Effector memory CD8-positive, alpha-beta T cell (primary cell): ENCODE measurements at regions not wholly inside any gene's neighbourhood (a gene's known extent, or its start where the extent isn't known, plus 50 kb on each side); places are given as distances from the start of the nearest gene placed in this dataset.

Experiments used
- ATAC-seq: fragments of 150-1000 bp; cut with Tn5 transposase; replicated peaks from 2 replicates; pipeline ENCODE4 v1.10.0; 2021; ENCODE audit warnings: mild to moderate bottlenecking, moderate library complexity
- DNase-seq, 3 experiments: peaks; one replicate each; pipeline ENCODE4 v3.0.0; 2021
- H3K27ac Mint-ChIP-seq, 2 donors: one replicate each; pipeline ENCODE4 v1.8.0; 2022; ENCODE audit warnings: mild to moderate bottlenecking in 2 of 2, mixed read lengths in 2 of 2, moderate library complexity in 2 of 2
- H3K27me3 Mint-ChIP-seq, 2 donors: one replicate each; pipeline ENCODE4 v1.8.0; 2022; ENCODE audit warnings: mixed read lengths in 2 of 2
- H3K36me3 Mint-ChIP-seq: one replicate; pipeline ENCODE4 v1.8.0; 2022; ENCODE audit warnings: mild to moderate bottlenecking, moderate library complexity, mixed read lengths; ENCODE audit not compliant: insufficient read depth
- H3K4me1 Mint-ChIP-seq, 2 donors: one replicate each; pipeline ENCODE4 v1.8.0; 2022; ENCODE audit warnings: low read depth in 2 of 2, mixed read lengths in 2 of 2
- H3K4me3 Mint-ChIP-seq, 2 donors: one replicate each; pipeline ENCODE4 v1.8.0; 2022; ENCODE audit warnings: mild to moderate bottlenecking in 2 of 2, mixed read lengths in 2 of 2, moderate library complexity in 2 of 2
- H3K9me3 Mint-ChIP-seq, 2 donors: one replicate each; pipeline ENCODE4 v1.8.0; 2022; ENCODE audit warnings: mixed read lengths in 2 of 2

GRCh38 chr2:196448407-196449079, 191.0 kb upstream of the CCDC150 start:
- Mint-ChIP-seq H3K27ac (no peak overlapping the region), H3K27me3 (peaks cover 11 to 34% of the 10 kb centered on the region in 2 donors), H3K4me1 (no peaks in the 10 kb centered on the region), H3K36me3 (no peaks in the 10 kb centered on the region), H3K4me3 (no peak overlapping the region), H3K9me3 (no peaks in the 10 kb centered on the region)
- DNase-seq (no peak), ATAC-seq (no peak)

GRCh38 chr2:196449083-196449482, 190.4 kb upstream of the CCDC150 start:
- Mint-ChIP-seq H3K27ac (no peak overlapping the region), H3K4me1 (no peaks in the 10 kb centered on the region), H3K27me3 (peaks cover 11 to 39% of the 10 kb centered on the region in 2 donors), H3K4me3 (no peak overlapping the region), H3K36me3 (no peaks in the 10 kb centered on the region), H3K9me3 (no peaks in the 10 kb centered on the region)
- no peak for DNase-seq
- no peak for ATAC-seq

- H3K27me3 Mint-ChIP-seq, result peaks cover 31 to 50% of the 10 kb centered on the region in 2 donors
- ATAC-seq, result no peak
- H3K9me3 Mint-ChIP-seq, result no peaks in the 10 kb centered on the region
- H3K27ac Mint-ChIP-seq, result no peak overlapping the region
- no peak for DNase-seq
- no peaks in the 10 kb centered on the region for H3K36me3 Mint-ChIP-seq
- H3K4me3 Mint-ChIP-seq, result no peak overlapping the region
- no peaks in the 10 kb centered on the region for H3K4me1 Mint-ChIP-seq
Observed at GRCh38 chr2:196452758-196453157, 186.8 kb upstream of the CCDC150 start.

GRCh38 chr2:196453613-196454047, 185.9 kb upstream of the CCDC150 start:
- Mint-ChIP-seq H3K9me3 (no peaks in the 10 kb centered on the region), H3K4me1 (no peaks in the 10 kb centered on the region), H3K4me3 (no peak overlapping the region), H3K27me3 (peaks cover 39 to 50% of the 10 kb centered on the region in 2 donors), H3K27ac (no peak overlapping the region), H3K36me3 (no peaks in the 10 kb centered on the region)
- ATAC-seq (peak; percentile 49), DNase-seq (peak; percentile 4 to 18 (median 13))

GRCh38 chr2:196454492-196454891, 185.0 kb upstream of the CCDC150 start:
- Mint-ChIP-seq H3K36me3 (no peaks in the 10 kb centered on the region), H3K4me1 (peaks cover 2 to 7% of the 10 kb centered on the region in 2 donors), H3K27me3 (peaks cover 43 to 53% of the 10 kb centered on the region in 2 donors), H3K27ac (no peak overlapping the region), H3K9me3 (no peaks in the 10 kb centered on the region), H3K4me3 (no peak overlapping the region)
- ATAC-seq (no peak), DNase-seq (no peak)

GRCh38 chr2:196459539-196459938, 180.0 kb upstream of the CCDC150 start:
- Mint-ChIP-seq H3K9me3 (no peaks in the 10 kb centered on the region), H3K4me3 (peak overlapping the region in 1 of 2 donors; percentile 7), H3K27me3 (peaks cover 67 to 69% of the 10 kb centered on the region in 2 donors), H3K36me3 (no peaks in the 10 kb centered on the region), H3K4me1 (peaks cover 7 to 12% of the 10 kb centered on the region in 2 donors), H3K27ac (peak overlapping the region; percentile 8 to 24)
- ATAC-seq (peak; percentile 14), DNase-seq (no peak)

GRCh38 chr2:196463706-196464105, 175.8 kb upstream of the CCDC150 start:
- Mint-ChIP-seq H3K4me1 (peaks cover 7 to 12% of the 10 kb centered on the region in 2 donors), H3K36me3 (no peaks in the 10 kb centered on the region), H3K9me3 (no peaks in the 10 kb centered on the region), H3K27ac (no peak overlapping the region), H3K27me3 (peaks cover 48 to 49% of the 10 kb centered on the region in 2 donors), H3K4me3 (no peak overlapping the region)
- ATAC-seq, result no peak
- DNase-seq, result no peak

GRCh38 chr2:196464311-196464710, 175.2 kb upstream of the CCDC150 start:
- Mint-ChIP-seq H3K9me3 (no peaks in the 10 kb centered on the region), H3K27me3 (peaks cover 47 to 48% of the 10 kb centered on the region in 2 donors), H3K4me1 (peaks cover 7% of the 10 kb centered on the region in 2 donors), H3K27ac (no peak overlapping the region), H3K4me3 (no peak overlapping the region), H3K36me3 (no peaks in the 10 kb centered on the region)
- no peak for ATAC-seq
- no peak for DNase-seq

- no peaks in the 10 kb centered on the region for H3K9me3 Mint-ChIP-seq
- no peak for ATAC-seq
- H3K27me3 Mint-ChIP-seq, result peaks cover 24 to 32% of the 10 kb centered on the region in 2 donors
- H3K27ac Mint-ChIP-seq, result no peak overlapping the region
- no peaks in the 10 kb centered on the region for H3K36me3 Mint-ChIP-seq
- DNase-seq, result no peak
- H3K4me3 Mint-ChIP-seq, result no peak overlapping the region
- peaks cover 0 to 2% of the 10 kb centered on the region in 2 donors for H3K4me1 Mint-ChIP-seq
Observed at GRCh38 chr2:196466581-196466980, 172.9 kb upstream of the CCDC150 start.

GRCh38 chr2:196468394-196468793, 171.1 kb upstream of the CCDC150 start:
- DNase-seq (no peak), ATAC-seq (no peak)

GRCh38 chr2:196473617-196474016, 165.9 kb upstream of the CCDC150 start:
- ATAC-seq (no peak), DNase-seq (no peak)
- Mint-ChIP-seq H3K9me3 (no peaks in the 10 kb centered on the region), H3K36me3 (no peaks in the 10 kb centered on the region), H3K4me1 (no peaks in the 10 kb centered on the region), H3K27me3 (peaks cover 6 to 26% of the 10 kb centered on the region in 2 donors), H3K4me3 (no peak overlapping the region), H3K27ac (no peak overlapping the region)

More at GRCh38 chr2:196468394-196468793, 171.1 kb upstream of the CCDC150 start:
- Mint-ChIP-seq H3K36me3 (no peaks in the 10 kb centered on the region), H3K4me3 (no peak overlapping the region), H3K9me3 (no peaks in the 10 kb centered on the region), H3K27ac (no peak overlapping the region), H3K27me3 (peaks cover 15 to 35% of the 10 kb centered on the region in 2 donors), H3K4me1 (peaks cover 0 to 2% of the 10 kb centered on the region in 2 donors)

GRCh38 chr2:196475611-196476010, 163.9 kb upstream of the CCDC150 start:
- H3K27me3 Mint-ChIP-seq, result peaks cover 11 to 17% of the 10 kb centered on the region in 2 donors
- no peaks in the 10 kb centered on the region for H3K9me3 Mint-ChIP-seq
- no peaks in the 10 kb centered on the region for H3K36me3 Mint-ChIP-seq
- no peak for DNase-seq
- H3K4me3 Mint-ChIP-seq, result no peak overlapping the region
- no peaks in the 10 kb centered on the region for H3K4me1 Mint-ChIP-seq
- no peak overlapping the region for H3K27ac Mint-ChIP-seq
- no peak for ATAC-seq

GRCh38 chr2:196478588-196478987, 160.9 kb upstream of the CCDC150 start:
- DNase-seq, result no peak
- Mint-ChIP-seq H3K4me3 (no peak overlapping the region), H3K4me1 (no peaks in the 10 kb centered on the region), H3K27me3 (peaks cover 18 to 20% of the 10 kb centered on the region in 2 donors), H3K9me3 (no peaks in the 10 kb centered on the region), H3K27ac (no peak overlapping the region), H3K36me3 (no peaks in the 10 kb centered on the region)
- no peak for ATAC-seq

GRCh38 chr2:196479350-196479749, 160.2 kb upstream of the CCDC150 start:
- no peak overlapping the region for H3K27ac Mint-ChIP-seq
- DNase-seq, result no peak
- peaks cover 20 to 24% of the 10 kb centered on the region in 2 donors for H3K27me3 Mint-ChIP-seq
- no peaks in the 10 kb centered on the region for H3K36me3 Mint-ChIP-seq
- no peaks in the 10 kb centered on the region for H3K9me3 Mint-ChIP-seq
- ATAC-seq, result no peak
- H3K4me1 Mint-ChIP-seq, result no peaks in the 10 kb centered on the region
- no peak overlapping the region for H3K4me3 Mint-ChIP-seq
